ENCODE measurements at regions not wholly inside any gene's neighbourhood (a gene's known extent, or its start where the extent isn't known, plus 50 kb on each side); places are given as distances from the start of the nearest gene placed in this dataset.

- Histone ChIP-seq H2BK5ac (ENCODE audit: low read length) (no peak overlapping the region), H3K79me1 (ENCODE audit: low read depth, low read length) (no peaks in the 10 kb centered on the region), H2AK5ac (ENCODE audit: low read depth, low read length) (no peak overlapping the region), H2BK120ac (ENCODE audit: low read depth, low read length) (no peak overlapping the region), H3K23ac (ENCODE audit: low read depth, low read length, poor library complexity) (no peak overlapping the region), H4K91ac (ENCODE audit: low read depth, low read length, poor library complexity) (no peak overlapping the region), H2AFZ (ENCODE audit: low read length) (no peak overlapping the region), H3K27ac (replicated peaks; ENCODE audit: low read length) (no peak overlapping the region), H3K18ac (ENCODE audit: low read length) (no peak overlapping the region), H3K9me3 (replicated peaks in 1 of 2; ENCODE audit: control insufficient read depth in 2 of 2, insufficient read depth in 1 of 2, low read depth in 1 of 2, low read length in 2 of 2) (no peaks in the 10 kb centered on the region), H3K14ac (ENCODE audit: low read length) (no peak overlapping the region), H4K8ac (ENCODE audit: low read depth, low read length) (no peak overlapping the region), H3K4me1 (ENCODE audit: control insufficient read depth in 2 of 2, insufficient read depth in 1 of 2, low read depth in 1 of 2, low read length in 2 of 2) (no peaks in the 10 kb centered on the region), H3K4me2 (ENCODE audit: insufficient read depth, low read length, poor library complexity, severe bottlenecking) (no peak overlapping the region), H3K4ac (ENCODE audit: low read length) (no peak overlapping the region), H3K27me3 (ENCODE audit: control insufficient read depth in 3 of 3, insufficient read depth in 3 of 3, low read depth in 1 of 3, low read length in 3 of 3) (no peaks in the 10 kb centered on the region), H3K36me3 (replicated peaks in 1 of 2; ENCODE audit: control insufficient read depth in 2 of 2, insufficient read depth in 2 of 2, low read length in 2 of 2) (no peaks in the 10 kb centered on the region), H2BK12ac (ENCODE audit: low read length) (no peak overlapping the region), H3K9ac (ENCODE audit: low read depth, low read length, poor library complexity) (no peak overlapping the region), H2BK15ac (ENCODE audit: low read length) (no peak overlapping the region), H3K4me3 (ENCODE audit: low read length in 2 of 2) (no peak overlapping the region)
- no CpG with 5 or more reads among the region's 4 CpGs for WGBS, 2 donors (ENCODE audit: extremely low coverage in 2 of 2, insufficient read length in 2 of 2, insufficient replicate concordance in 1 of 2)
- no peak for DNase-seq (ENCODE audit: low spot score)
These were observed 517.2 kb downstream of the DHX35 start for GRCh38 chr20:39479196-39479810.

- H2BK12ac ChIP-seq (ENCODE audit: low read length): no peak overlapping the region
- H4K8ac ChIP-seq (ENCODE audit: low read depth, low read length): no peak overlapping the region
- H3K18ac ChIP-seq (ENCODE audit: low read length): no peak overlapping the region
- H3K27me3 ChIP-seq (ENCODE audit: control insufficient read depth in 3 of 3, insufficient read depth in 3 of 3, low read depth in 1 of 3, low read length in 3 of 3): no peaks in the 10 kb centered on the region
- H3K4me3 ChIP-seq (ENCODE audit: low read length in 2 of 2): no peak overlapping the region
- no peak overlapping the region for H2AK5ac ChIP-seq (ENCODE audit: low read depth, low read length)
- no peak overlapping the region for H3K23ac ChIP-seq (ENCODE audit: low read depth, low read length, poor library complexity)
- no peaks in the 10 kb centered on the region for H3K36me3 ChIP-seq (replicated peaks in 1 of 2; ENCODE audit: control insufficient read depth in 2 of 2, insufficient read depth in 2 of 2, low read length in 2 of 2)
- WGBS, 2 donors (ENCODE audit: extremely low coverage in 2 of 2, insufficient read length in 2 of 2, insufficient replicate concordance in 1 of 2): no CpG with 5 or more reads among the region's 2 CpGs
- no peak overlapping the region for H3K9ac ChIP-seq (ENCODE audit: low read depth, low read length, poor library complexity)
- H4K91ac ChIP-seq (ENCODE audit: low read depth, low read length, poor library complexity): no peak overlapping the region
- H3K14ac ChIP-seq (ENCODE audit: low read length): no peak overlapping the region
- no peak overlapping the region for H2BK120ac ChIP-seq (ENCODE audit: low read depth, low read length)
- no peak overlapping the region for H3K4ac ChIP-seq (ENCODE audit: low read length)
- no peaks in the 10 kb centered on the region for H3K79me1 ChIP-seq (ENCODE audit: low read depth, low read length)
- H3K4me2 ChIP-seq (ENCODE audit: insufficient read depth, low read length, poor library complexity, severe bottlenecking): no peak overlapping the region
- no peaks in the 10 kb centered on the region for H3K4me1 ChIP-seq (ENCODE audit: control insufficient read depth in 2 of 2, insufficient read depth in 1 of 2, low read depth in 1 of 2, low read length in 2 of 2)
- DNase-seq (ENCODE audit: low spot score): no peak
- H2BK15ac ChIP-seq (ENCODE audit: low read length): no peak overlapping the region
- no peak overlapping the region for H2AFZ ChIP-seq (ENCODE audit: low read length)
- H3K27ac ChIP-seq (replicated peaks; ENCODE audit: low read length): no peak overlapping the region
- H3K9me3 ChIP-seq (replicated peaks in 1 of 2; ENCODE audit: control insufficient read depth in 2 of 2, insufficient read depth in 1 of 2, low read depth in 1 of 2, low read length in 2 of 2): no peaks in the 10 kb centered on the region
- H2BK5ac ChIP-seq (ENCODE audit: low read length): no peak overlapping the region
These were observed 512.7 kb downstream of the DHX35 start for GRCh38 chr20:39474879-39475278.

DNA sequence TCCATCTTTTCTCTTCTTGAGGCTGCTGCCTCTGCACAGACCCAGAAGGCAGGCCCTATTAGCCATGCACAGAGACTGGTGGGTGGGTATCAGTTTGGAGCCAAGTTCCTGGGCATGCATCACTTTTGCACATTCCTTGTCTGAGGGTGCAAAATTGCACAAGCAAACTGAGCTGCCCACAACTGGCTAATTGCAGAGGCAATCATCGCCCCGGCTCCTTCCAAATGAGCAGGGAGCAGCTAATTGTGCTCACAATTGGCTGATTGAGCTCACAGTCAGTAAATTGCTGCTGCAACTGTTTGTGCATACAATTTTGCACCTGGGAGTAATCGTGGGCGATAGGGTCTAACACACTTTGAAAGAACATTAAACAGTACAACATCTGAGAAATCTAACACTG, 511.4 kb downstream of the DHX35 start:
- H2BK12ac ChIP-seq (ENCODE audit: low read length): no peak overlapping the region
- H3K14ac ChIP-seq (ENCODE audit: low read length): no peak overlapping the region
- no peaks in the 10 kb centered on the region for H3K9me3 ChIP-seq (replicated peaks in 1 of 2; ENCODE audit: control insufficient read depth in 2 of 2, insufficient read depth in 1 of 2, low read depth in 1 of 2, low read length in 2 of 2)
- H3K79me1 ChIP-seq (ENCODE audit: low read depth, low read length): no peaks in the 10 kb centered on the region
- no peaks in the 10 kb centered on the region for H3K27me3 ChIP-seq (ENCODE audit: control insufficient read depth in 3 of 3, insufficient read depth in 3 of 3, low read depth in 1 of 3, low read length in 3 of 3)
- no peak overlapping the region for H3K27ac ChIP-seq (replicated peaks; ENCODE audit: low read length)
- H3K23ac ChIP-seq (ENCODE audit: low read depth, low read length, poor library complexity): no peak overlapping the region
- DNase-seq (ENCODE audit: low spot score): no peak
- H3K4me1 ChIP-seq (ENCODE audit: control insufficient read depth in 2 of 2, insufficient read depth in 1 of 2, low read depth in 1 of 2, low read length in 2 of 2): no peaks in the 10 kb centered on the region
- H3K4ac ChIP-seq (ENCODE audit: low read length): no peak overlapping the region
- H3K18ac ChIP-seq (ENCODE audit: low read length): no peak overlapping the region
- no peak overlapping the region for H4K8ac ChIP-seq (ENCODE audit: low read depth, low read length)
- H3K9ac ChIP-seq (ENCODE audit: low read depth, low read length, poor library complexity): no peak overlapping the region
- H2BK120ac ChIP-seq (ENCODE audit: low read depth, low read length): no peak overlapping the region
- no peak overlapping the region for H4K91ac ChIP-seq (ENCODE audit: low read depth, low read length, poor library complexity)
- H2BK15ac ChIP-seq (ENCODE audit: low read length): no peak overlapping the region
- H3K36me3 ChIP-seq (replicated peaks in 1 of 2; ENCODE audit: control insufficient read depth in 2 of 2, insufficient read depth in 2 of 2, low read length in 2 of 2): no peaks in the 10 kb centered on the region
- H3K4me3 ChIP-seq (ENCODE audit: low read length in 2 of 2): no peak overlapping the region
- WGBS, 2 donors (ENCODE audit: extremely low coverage in 2 of 2, insufficient read length in 2 of 2, insufficient replicate concordance in 1 of 2): no CpG with 5 or more reads among the region's 4 CpGs
- no peak overlapping the region for H2BK5ac ChIP-seq (ENCODE audit: low read length)
- H2AK5ac ChIP-seq (ENCODE audit: low read depth, low read length): no peak overlapping the region
- no peak overlapping the region for H3K4me2 ChIP-seq (ENCODE audit: insufficient read depth, low read length, poor library complexity, severe bottlenecking)
- H2AFZ ChIP-seq (ENCODE audit: low read length): no peak overlapping the region

- Histone ChIP-seq H3K36me3 (replicated peaks in 1 of 2; ENCODE audit: control insufficient read depth in 2 of 2, insufficient read depth in 2 of 2, low read length in 2 of 2) (no peaks in the 10 kb centered on the region), H2BK12ac (ENCODE audit: low read length) (no peak overlapping the region), H3K27me3 (ENCODE audit: control insufficient read depth in 3 of 3, insufficient read depth in 3 of 3, low read depth in 1 of 3, low read length in 3 of 3) (no peaks in the 10 kb centered on the region), H2BK15ac (ENCODE audit: low read length) (no peak overlapping the region), H2AK5ac (ENCODE audit: low read depth, low read length) (no peak overlapping the region), H3K23ac (ENCODE audit: low read depth, low read length, poor library complexity) (no peak overlapping the region), H3K27ac (replicated peaks; ENCODE audit: low read length) (no peak overlapping the region), H3K9me3 (replicated peaks in 1 of 2; ENCODE audit: control insufficient read depth in 2 of 2, insufficient read depth in 1 of 2, low read depth in 1 of 2, low read length in 2 of 2) (no peaks in the 10 kb centered on the region), H3K4ac (ENCODE audit: low read length) (no peak overlapping the region), H4K8ac (ENCODE audit: low read depth, low read length) (no peak overlapping the region), H3K18ac (ENCODE audit: low read length) (no peak overlapping the region), H3K9ac (ENCODE audit: low read depth, low read length, poor library complexity) (no peak overlapping the region), H4K91ac (ENCODE audit: low read depth, low read length, poor library complexity) (no peak overlapping the region), H2BK5ac (ENCODE audit: low read length) (no peak overlapping the region), H3K4me2 (ENCODE audit: insufficient read depth, low read length, poor library complexity, severe bottlenecking) (no peak overlapping the region), H3K4me3 (ENCODE audit: low read length in 2 of 2) (no peak overlapping the region), H3K14ac (ENCODE audit: low read length) (no peak overlapping the region), H3K4me1 (ENCODE audit: control insufficient read depth in 2 of 2, insufficient read depth in 1 of 2, low read depth in 1 of 2, low read length in 2 of 2) (no peaks in the 10 kb centered on the region), H2BK120ac (ENCODE audit: low read depth, low read length) (no peak overlapping the region), H2AFZ (ENCODE audit: low read length) (no peak overlapping the region), H3K79me1 (ENCODE audit: low read depth, low read length) (no peaks in the 10 kb centered on the region)
- WGBS, 2 donors (ENCODE audit: extremely low coverage in 2 of 2, insufficient read length in 2 of 2, insufficient replicate concordance in 1 of 2): no CpG with 5 or more reads among the region's 2 CpGs
- DNase-seq (ENCODE audit: low spot score): no peak
These were observed 506.6 kb downstream of the DHX35 start for GRCh38 chr20:39468703-39469102.

Measured in neuronal stem cell (in vitro differentiated cells).